ENCODE measurements at regions not wholly inside any gene's neighbourhood (a gene's known extent, or its start where the extent isn't known, plus 50 kb on each side); places are given as distances from the start of the nearest gene placed in this dataset.

GRCh38 chr2:239758279-239758877 lies 266.8 kb downstream of the NDUFA10 start:
- no TSS peak for BruUV-seq (replicated peaks)

DNA sequence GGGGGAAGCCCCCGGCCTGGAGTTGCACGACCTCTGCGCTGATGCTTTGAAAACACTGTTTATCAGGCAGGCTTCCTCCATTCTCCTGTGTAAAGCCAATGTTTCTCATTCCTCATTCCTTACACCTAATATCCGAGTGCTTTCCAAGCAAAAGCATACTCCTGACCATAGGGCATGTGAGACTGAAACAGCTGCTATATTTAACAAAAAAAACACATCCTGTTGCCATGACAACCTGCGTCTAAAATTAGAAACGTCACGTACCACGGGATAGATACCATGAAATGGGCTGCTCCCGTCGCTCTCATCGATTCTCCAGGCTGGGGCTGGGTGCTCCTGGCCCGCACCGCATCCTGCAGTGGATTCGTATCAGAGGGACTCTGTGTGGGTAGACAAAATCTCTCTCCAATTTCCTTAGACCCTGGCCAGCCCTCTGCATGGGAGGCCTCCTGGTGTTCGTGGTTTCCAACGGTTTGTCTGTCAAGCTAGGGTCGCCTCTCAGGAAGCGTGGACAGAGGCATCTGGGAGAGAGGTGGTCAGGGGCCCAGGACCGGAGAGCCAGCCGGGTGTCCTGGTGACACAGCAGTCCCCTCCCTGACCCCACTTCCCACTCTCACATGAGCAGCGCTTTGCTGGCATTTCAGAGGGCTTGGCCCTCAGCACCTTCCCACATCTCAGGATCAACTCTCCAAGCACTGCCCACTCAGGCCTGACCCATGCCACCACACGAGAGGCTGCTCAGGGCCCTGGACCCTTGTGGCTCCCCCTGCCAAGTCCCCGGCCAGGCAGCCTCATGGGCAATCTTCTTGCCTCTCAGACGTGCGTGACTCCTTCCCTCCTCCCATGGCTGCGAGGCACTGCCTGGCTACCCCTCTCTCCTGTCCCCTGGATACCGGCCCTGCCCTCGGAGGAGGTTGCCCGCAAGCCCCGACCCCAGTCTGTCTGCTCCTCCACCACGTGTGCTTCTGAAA lies 268.1 kb downstream of the NDUFA10 start:
- Histone ChIP-seq H3K9me3 (replicated peaks; ENCODE audit: control insufficient read depth, insufficient read depth, low read length) (peaks cover 3% of the 10 kb centered on the region), H2AFZ (ENCODE audit: low read depth, low read length) (no peak overlapping the region), H3K36me3 (ENCODE audit: control insufficient read depth in 2 of 2, extremely low read depth in 1 of 2, insufficient read depth in 2 of 2, low read length in 2 of 2) (no peaks in the 10 kb centered on the region), H3K9me1 (replicated peaks; ENCODE audit: control insufficient read depth, extremely low read depth, insufficient read depth, low read length) (no peaks in the 10 kb centered on the region), H3K4me2 (ENCODE audit: insufficient read depth, low read length) (no peak overlapping the region), H3K9ac (replicated peaks; ENCODE audit: extremely low read depth, insufficient read depth, low read length) (no peak overlapping the region), H3K4me1 (ENCODE audit: control insufficient read depth, extremely low read depth, insufficient read depth, low read length) (no peaks in the 10 kb centered on the region), H3K27ac (ENCODE audit: insufficient read depth, low read depth, low read length) (no peak overlapping the region), H4K20me1 (replicated peaks; ENCODE audit: control insufficient read depth, extremely low read depth, insufficient read depth, low read length) (no peaks in the 10 kb centered on the region), H3K4me3 (replicated peaks in 1 of 3; ENCODE audit: insufficient read depth in 1 of 3, low read depth in 1 of 3, low read length in 3 of 3) (no peak overlapping the region), H3K79me2 (ENCODE audit: control insufficient read depth, insufficient read depth, low read length) (no peaks in the 10 kb centered on the region), H3K27me3 (ENCODE audit: control insufficient read depth in 2 of 2, insufficient read depth in 2 of 2, low read length in 2 of 2) (no peaks in the 10 kb centered on the region)
- DNase-seq (ENCODE audit: low read depth, low spot score) (no peak), FAIRE-seq (no peak)
- BruUV-seq (replicated peaks) = no TSS peak
- dilution Hi-C loops (cut with MboI; ENCODE audit: extremely low pct_ligation_motif_present, low sequenced_read_pairs) = no loop called here
- intact Hi-C loops (cut with micrococcal nuclease) = no loop called here
- ChIA-PET CTCF (no interaction called here), POLR2A (no interaction called here)
- TF ChIP-seq, protein P1, sequence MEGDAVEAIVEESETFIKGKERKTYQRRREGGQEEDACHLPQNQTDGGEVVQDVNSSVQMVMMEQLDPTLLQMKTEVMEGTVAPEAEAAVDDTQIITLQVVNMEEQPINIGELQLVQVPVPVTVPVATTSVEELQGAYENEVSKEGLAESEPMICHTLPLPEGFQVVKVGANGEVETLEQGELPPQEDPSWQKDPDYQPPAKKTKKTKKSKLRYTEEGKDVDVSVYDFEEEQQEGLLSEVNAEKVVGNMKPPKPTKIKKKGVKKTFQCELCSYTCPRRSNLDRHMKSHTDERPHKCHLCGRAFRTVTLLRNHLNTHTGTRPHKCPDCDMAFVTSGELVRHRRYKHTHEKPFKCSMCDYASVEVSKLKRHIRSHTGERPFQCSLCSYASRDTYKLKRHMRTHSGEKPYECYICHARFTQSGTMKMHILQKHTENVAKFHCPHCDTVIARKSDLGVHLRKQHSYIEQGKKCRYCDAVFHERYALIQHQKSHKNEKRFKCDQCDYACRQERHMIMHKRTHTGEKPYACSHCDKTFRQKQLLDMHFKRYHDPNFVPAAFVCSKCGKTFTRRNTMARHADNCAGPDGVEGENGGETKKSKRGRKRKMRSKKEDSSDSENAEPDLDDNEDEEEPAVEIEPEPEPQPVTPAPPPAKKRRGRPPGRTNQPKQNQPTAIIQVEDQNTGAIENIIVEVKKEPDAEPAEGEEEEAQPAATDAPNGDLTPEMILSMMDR (IDR thresholded peaks at IDR 0.05; ENCODE audit: extremely low read depth in 1 of 2, insufficient read depth in 1 of 2, low read depth in 1 of 2, low read length in 2 of 2) = no peak
- TF ChIP-seq GATA2 (IDR thresholded peaks at IDR 0.05; ENCODE audit: insufficient read depth, insufficient read length, low read depth, low read length) (no peak), JUN (IDR thresholded peaks at IDR 0.05; ENCODE audit: borderline replicate concordance, insufficient read depth, insufficient read length, low read depth) (no peak), POLR2A (IDR thresholded peaks at IDR 0.05; ENCODE audit: low read depth, low read length) (no peak), EZH2 (IDR thresholded peaks at IDR 0.05; ENCODE audit: borderline replicate concordance, low read depth, low read length, severe bottlenecking) (no peak), FOS (IDR thresholded peaks at IDR 0.05; ENCODE audit: borderline replicate concordance, insufficient read depth, low read length) (no peak)

More at GRCh38 chr2:239758279-239758877, 266.8 kb downstream of the NDUFA10 start:
- Histone ChIP-seq H3K4me2 (ENCODE audit: insufficient read depth, low read length) (no peak overlapping the region), H4K20me1 (replicated peaks; ENCODE audit: control insufficient read depth, extremely low read depth, insufficient read depth, low read length) (no peaks in the 10 kb centered on the region), H3K79me2 (ENCODE audit: control insufficient read depth, insufficient read depth, low read length) (no peaks in the 10 kb centered on the region), H3K36me3 (ENCODE audit: control insufficient read depth in 2 of 2, extremely low read depth in 1 of 2, insufficient read depth in 2 of 2, low read length in 2 of 2) (no peaks in the 10 kb centered on the region), H3K9me1 (replicated peaks; ENCODE audit: control insufficient read depth, extremely low read depth, insufficient read depth, low read length) (no peaks in the 10 kb centered on the region), H3K27ac (ENCODE audit: insufficient read depth, low read depth, low read length) (no peak overlapping the region), H3K4me3 (replicated peaks in 1 of 3; ENCODE audit: insufficient read depth in 1 of 3, low read depth in 1 of 3, low read length in 3 of 3) (no peak overlapping the region), H3K27me3 (ENCODE audit: control insufficient read depth in 2 of 2, insufficient read depth in 2 of 2, low read length in 2 of 2) (no peaks in the 10 kb centered on the region), H3K4me1 (ENCODE audit: control insufficient read depth, extremely low read depth, insufficient read depth, low read length) (no peaks in the 10 kb centered on the region), H3K9ac (replicated peaks; ENCODE audit: extremely low read depth, insufficient read depth, low read length) (no peak overlapping the region), H2AFZ (ENCODE audit: low read depth, low read length) (no peak overlapping the region), H3K9me3 (replicated peaks; ENCODE audit: control insufficient read depth, insufficient read depth, low read length) (peaks cover 3% of the 10 kb centered on the region)
- intact Hi-C loops (cut with micrococcal nuclease) = no loop called here
- no peak for FAIRE-seq
- no peak for DNase-seq (ENCODE audit: low read depth, low spot score)
- CTCF ChIA-PET = no interaction called here
- dilution Hi-C loops (cut with MboI; ENCODE audit: extremely low pct_ligation_motif_present, low sequenced_read_pairs) = no loop called here
- POLR2A ChIA-PET = no interaction called here
- TF ChIP-seq GATA2 (IDR thresholded peaks at IDR 0.05; ENCODE audit: insufficient read depth, insufficient read length, low read depth, low read length) (no peak), FOS (IDR thresholded peaks at IDR 0.05; ENCODE audit: borderline replicate concordance, insufficient read depth, low read length) (no peak), JUN (IDR thresholded peaks at IDR 0.05; ENCODE audit: borderline replicate concordance, insufficient read depth, insufficient read length, low read depth) (no peak), POLR2AphosphoS5 (IDR thresholded peaks at IDR 0.05; ENCODE audit: insufficient read depth, low read depth, low read length) (no peak), MAX (IDR thresholded peaks at IDR 0.05; ENCODE audit: insufficient read depth, insufficient read length) (no peak)
